ENCODE measurements at regions not wholly inside any gene's neighbourhood (a gene's known extent, or its start where the extent isn't known, plus 50 kb on each side); places are given as distances from the start of the nearest gene placed in this dataset.

DNA sequence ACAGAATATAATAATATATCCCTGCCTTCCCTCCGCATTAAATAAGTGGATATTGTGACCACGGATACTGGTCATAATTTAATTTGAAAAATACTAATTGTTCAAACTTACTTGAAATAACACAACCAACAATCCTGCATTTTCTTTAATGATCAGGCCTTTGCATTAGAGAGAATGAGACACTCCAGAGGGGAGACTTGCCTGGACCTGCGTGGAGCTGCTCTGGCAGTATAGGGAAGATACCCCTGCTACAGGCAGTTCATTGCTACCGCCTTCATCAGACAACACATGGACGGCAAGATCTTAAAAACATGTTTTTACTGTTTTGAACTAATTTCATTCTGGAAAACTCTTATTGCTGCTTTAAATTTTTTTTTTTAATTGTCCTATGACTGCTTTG is 211.0 kb upstream of the FAR2 start:
- TF ChIP-seq, protein P1, sequence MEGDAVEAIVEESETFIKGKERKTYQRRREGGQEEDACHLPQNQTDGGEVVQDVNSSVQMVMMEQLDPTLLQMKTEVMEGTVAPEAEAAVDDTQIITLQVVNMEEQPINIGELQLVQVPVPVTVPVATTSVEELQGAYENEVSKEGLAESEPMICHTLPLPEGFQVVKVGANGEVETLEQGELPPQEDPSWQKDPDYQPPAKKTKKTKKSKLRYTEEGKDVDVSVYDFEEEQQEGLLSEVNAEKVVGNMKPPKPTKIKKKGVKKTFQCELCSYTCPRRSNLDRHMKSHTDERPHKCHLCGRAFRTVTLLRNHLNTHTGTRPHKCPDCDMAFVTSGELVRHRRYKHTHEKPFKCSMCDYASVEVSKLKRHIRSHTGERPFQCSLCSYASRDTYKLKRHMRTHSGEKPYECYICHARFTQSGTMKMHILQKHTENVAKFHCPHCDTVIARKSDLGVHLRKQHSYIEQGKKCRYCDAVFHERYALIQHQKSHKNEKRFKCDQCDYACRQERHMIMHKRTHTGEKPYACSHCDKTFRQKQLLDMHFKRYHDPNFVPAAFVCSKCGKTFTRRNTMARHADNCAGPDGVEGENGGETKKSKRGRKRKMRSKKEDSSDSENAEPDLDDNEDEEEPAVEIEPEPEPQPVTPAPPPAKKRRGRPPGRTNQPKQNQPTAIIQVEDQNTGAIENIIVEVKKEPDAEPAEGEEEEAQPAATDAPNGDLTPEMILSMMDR (IDR thresholded peaks at IDR 0.05; ENCODE audit: borderline replicate concordance, extremely low read depth, low read length, poor library complexity, severe bottlenecking): no peak
- TF ChIP-seq EZH2 (IDR thresholded peaks at IDR 0.05; ENCODE audit: borderline replicate concordance, low read depth, low read length, severe bottlenecking): no peak
